ENCODE measurements at regions not wholly inside any gene's neighbourhood (a gene's known extent, or its start where the extent isn't known, plus 50 kb on each side); places are given as distances from the start of the nearest gene placed in this dataset.
"Not testable (repeated sequence)": the region's sequence is repeated elsewhere in the genome, so short reads cannot be mapped to it uniquely, and the experiment has no call there.

DNA sequence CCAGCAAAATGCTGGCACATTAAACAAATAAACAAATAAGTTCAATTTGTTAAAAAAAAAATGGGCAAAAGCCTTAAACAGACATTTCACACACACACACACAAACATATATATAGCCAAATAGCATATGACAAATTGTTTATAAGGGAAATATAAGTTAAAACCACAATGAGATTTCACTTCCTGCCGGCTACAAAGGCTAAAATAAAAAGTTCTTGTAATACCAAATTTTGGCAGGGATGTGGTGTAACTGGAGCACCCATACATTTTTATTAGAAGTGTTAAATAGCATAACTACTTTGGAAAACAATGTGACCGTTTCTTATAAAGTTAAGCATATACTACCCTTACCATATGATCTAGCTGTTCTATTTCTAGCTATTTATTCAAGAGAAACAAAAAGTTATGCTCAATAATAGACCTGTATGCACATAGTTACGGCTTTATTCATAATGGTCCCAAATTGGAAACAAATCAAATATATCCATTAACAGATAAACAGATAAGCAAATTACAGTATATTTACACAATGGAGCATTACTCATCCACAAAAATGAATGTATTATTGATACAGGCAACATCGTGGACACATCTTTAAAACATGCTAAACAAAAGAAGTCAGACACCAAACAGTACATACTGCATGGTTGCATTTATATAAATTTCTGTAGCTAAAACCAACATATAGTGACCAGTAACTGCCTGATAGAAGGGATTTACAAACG is 93.9 kb downstream of the EOMES start:
- no peak for DNase-seq

DNA sequence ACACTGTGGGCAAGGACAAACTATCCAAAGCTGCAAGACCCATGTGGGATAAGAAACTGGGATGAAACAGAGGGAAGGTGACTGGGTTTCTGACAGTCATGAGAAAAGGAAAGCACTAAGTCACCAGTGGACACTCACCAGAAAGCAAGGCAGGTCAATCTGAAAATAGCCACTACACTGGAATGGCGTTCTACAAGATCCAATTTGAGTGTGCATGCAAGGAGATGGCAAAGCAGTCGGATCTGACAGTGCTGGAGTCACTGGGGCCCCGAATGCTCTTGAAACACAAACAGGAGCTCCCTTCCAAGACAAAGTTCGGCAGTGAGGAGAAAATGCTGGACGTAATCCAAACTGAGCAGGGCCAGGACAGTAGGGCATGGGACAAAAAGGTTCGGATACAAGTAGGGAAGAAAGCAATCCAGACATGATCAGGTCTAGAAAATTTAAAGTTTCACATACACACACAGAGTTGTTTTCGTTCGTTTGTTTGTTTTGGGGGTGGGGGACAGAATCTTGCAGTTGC is 95.5 kb downstream of the EOMES start:
- no peak for DNase-seq

DNA sequence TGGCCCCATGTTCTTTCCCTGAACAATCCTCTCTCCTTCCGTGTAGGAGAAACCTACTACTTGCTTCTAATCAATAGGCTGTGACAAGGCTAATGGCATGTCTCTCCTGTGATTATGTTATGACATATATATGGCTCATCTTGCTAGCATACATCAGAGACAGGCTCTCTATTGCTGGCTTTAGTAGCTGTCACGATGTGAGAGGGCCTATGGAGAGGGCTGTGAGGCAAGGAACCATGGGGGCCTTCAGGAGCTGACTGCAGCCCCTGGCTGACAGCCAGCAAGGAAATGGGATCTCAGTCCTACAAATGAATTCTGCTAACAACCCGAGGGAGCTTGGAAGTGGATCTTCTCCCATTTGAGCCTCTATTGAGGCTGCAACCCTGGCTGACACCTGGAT is 96.3 kb downstream of the EOMES start:
- DNase-seq = no peak

DNA sequence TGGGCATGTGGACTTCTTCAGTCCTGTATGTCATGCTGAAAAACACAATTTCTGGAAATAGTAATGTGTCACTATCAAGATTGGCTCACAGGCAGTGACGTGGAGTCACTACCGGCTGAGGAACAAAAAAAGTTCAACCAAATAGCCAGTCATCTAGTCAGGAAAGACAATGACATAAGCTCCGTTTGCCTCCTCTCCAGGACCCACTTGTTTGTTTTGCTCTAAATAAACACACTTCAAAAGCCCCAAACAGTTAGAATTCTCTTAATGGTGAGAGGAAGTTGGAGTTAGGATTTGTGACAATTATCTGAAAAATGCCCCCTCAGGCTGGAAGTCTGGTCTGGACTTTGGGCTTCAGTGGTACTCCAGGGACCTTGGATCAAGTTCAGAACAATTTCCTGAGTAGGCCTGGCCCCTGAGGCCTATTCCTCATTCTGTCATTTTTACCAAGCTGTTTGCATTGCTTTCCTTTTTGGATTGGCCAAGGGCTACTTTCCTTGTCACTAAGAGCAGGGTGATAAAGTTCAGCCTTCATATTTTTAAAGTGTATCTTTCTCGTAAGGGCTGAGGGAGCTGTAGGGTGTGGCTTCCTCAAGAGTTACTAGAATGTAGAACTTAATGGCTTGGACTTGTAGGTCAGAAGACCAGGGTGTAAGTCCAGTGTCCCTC is 98.9 kb downstream of the EOMES start:
- DNase-seq = no peak

DNA sequence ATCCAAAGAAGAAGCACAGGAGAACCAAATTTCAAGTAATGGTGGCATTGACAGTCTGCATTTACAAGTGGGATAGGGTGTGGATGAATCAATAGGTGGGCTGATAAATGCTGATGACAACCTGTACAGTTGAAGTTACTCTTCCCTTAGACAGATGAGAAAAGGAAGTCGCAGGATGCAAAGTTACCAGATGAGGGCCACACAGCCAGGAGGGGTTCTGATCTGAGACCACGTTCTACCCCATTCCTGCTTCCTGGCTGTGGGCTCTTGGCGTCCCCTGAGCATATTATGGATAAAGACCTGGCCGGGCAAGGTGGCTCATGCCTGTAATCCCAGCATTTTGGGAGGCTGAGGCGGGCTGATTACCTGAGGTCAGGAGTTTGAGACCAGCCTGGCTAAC is 104.6 kb downstream of the EOMES start:
- no peak for DNase-seq

DNA sequence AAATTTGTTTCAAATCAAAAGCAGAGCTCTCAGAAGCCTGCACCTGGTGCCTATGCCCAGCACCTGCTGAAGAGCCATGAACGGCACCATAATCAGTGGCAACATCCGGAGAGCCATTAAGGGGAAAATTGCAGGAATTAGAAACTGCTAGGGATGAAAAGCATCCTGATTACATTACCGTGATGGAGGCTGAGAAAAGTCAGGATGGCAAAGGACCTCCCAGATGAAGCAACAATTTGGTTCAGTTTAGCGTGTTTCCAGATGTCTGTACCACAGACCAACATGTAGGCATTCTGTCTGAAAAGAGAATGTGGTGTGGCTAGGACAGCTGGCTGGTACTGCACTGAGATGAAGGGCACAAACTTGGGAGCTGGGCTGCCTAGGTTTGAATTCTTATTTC is 106.1 kb downstream of the EOMES start:
- DNase-seq = no peak

DNA sequence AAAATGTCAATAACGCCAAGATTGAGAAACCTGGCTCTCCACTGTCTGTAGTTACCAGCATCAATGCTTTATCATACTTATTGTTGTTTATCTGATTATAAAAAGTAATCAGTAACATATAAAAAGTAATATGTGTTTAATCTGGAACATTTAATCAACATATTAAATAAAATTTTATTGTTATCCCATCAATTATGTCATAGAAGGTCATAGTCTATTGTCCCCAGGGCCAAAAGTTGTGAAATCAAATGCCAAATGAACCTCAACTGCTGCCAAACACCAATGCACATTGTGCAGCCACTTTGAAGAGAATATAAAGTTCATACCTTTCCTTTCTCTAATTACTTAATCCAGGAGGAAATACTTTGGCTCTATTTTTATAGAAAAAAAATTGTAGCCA is 106.6 kb downstream of the EOMES start:
- no peak for DNase-seq

DNA sequence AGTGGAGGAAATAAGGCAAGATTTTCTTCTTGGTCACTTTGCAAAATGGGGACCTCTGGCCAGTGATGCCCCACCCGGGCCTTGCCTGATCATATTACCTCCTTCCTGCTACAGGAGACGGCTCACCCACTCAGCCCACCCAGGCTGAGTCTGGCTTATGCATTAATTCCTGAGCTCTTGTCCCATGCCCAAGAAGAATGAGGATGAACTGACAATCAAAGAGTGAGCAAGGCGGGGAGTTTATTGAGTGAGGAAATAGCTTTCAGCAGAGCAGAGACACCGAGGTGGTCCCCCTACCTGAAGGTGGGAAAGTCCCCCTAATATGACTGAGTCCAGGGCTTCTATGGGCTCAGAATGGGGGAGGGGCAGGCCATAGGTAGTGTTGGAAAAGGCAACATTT is 107.5 kb downstream of the EOMES start:
- DNase-seq = no peak

DNA sequence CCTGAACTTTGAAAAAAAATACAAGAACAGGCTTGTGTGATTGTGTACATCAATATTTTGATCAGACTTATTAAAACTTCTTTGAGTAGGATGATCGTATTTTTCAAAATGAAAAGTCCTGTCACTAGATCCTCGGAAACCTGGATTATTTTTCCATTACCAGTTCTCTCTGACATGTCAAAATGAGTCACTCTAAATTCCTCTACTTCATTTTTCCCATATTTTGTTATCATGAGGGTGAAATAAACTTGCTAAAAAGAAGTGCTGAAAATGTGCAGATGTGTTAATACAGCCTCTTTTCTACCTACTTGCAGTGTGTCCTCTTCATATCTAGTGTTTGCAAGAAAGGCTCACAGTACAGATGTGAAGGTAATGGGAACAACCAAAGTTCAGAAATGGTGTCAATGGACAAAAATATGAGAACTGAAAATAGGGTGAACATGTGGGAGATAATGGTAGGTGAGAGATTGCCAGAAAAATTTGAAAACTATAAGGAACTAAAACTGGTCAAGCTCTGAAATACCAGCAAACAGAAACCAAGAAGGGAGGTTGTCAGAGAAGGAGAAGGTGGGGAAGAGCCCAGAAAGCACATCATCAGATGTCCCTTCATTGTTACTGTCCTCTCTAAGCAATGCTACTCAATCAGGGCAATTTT is 108.2 kb downstream of the EOMES start:
- no peak for DNase-seq

DNA sequence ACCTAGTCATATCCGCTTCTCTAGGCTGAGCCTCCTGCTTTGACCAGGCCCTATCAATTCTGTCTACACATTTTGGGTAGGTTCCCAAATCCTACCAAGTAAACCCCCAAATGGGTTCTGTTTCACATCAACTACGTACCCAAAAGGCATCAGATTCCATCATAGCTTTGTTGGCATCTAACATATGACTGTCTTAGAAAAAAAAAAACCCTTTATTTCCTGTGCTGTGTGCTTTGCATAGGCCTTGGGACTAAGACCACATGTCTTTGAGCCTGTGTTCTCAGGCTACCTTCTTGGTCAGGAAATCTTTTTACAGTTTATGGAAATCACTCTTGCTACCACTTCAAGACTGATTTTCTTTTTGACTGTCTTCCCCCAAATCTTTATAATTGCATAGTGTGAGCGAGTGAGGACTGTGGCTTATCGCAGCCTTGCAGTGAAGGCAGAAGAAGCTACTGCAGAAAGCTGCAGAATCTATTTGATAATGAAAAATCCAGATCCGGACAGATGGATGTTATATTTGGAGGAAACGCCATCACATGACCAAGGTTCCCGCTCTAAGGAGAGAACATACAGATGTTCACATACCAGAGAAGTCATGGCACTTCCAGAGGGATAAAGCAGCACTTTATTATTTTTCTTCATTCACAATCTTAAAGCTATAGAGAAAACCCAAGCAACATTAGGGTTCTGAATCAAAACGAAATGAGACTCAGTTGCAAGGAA is 111.2 kb downstream of the EOMES start:
- no peak for DNase-seq

DNA sequence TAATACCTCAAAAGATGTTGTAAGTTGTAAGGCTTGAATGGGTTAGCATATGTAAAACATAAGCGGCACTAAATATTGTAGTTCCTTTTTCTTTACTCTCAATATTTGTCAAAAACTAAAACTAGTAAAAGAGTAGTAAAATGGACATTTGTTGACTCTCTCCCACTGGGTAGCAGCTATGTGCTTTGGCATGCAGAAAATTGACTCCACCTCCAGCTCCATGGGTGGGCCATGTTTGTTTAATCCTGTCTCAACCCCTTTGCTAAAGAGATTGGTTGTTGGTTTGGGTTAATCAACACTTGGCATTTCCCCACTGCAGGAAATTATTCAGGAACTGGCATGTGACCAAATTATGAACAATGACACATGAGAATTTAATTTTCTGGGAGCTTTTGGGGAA is 114.8 kb downstream of the EOMES start:
- DNase-seq = no peak

DNA sequence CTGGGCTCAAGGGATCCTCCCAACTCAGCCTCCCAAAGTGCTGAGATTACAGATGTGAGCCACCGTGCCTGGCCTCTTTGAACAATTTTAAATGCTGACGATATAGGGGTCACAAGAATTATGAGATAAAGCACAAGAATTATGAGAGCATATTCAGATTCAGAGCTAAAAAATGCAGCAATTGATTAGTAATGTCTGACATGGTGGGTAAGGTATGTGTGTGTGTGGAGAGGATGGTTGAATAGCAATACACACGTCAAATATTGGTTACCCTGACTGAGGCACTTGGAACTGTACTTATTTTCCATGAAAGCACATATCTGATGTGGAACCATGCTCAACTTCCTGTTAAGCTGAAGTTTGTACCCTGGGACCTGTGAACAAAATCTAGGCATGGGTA is 115.6 kb downstream of the EOMES start:
- DNase-seq = no peak

DNA sequence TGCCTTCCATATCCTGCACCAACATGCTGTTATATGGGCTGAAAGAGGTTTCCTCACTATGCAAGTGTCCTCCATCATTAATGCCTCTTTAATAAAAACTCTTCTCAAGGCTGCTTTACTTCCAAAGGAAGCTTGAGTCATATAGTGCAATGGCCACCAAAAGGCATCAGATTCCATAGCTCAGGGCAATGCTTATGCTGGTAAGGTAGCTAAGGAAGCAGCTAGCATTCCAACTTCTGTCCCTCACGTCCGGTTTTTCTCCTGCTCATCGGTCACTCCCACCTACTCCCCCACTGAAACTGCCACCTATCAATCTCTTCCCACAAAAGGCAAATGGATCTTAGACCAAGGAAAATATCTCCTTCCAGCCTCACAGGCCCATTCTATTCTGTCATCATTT is 117.1 kb upstream of the SLC4A7 start:
- DNase-seq = not testable (repeated sequence)

DNA sequence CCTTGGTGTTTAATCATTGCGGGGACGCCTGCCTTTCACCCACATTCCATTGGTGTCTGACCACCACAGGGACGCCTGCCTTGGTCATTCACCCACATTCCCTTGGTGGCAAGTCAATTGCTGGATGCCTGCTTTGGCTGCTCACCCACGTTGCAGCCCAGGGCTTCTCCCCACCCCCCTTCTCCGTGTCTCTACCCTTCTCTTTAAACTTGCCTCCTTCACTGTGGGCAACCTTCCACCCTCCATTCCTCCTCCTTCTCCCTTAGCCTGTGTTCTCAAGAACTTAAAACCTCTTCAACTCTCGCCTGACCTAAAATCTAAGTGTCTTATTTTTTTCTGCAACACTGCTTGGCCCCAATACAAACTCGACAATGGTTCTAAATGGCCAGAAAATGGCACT is 115.6 kb upstream of the SLC4A7 start:
- not testable (repeated sequence) for DNase-seq

DNA sequence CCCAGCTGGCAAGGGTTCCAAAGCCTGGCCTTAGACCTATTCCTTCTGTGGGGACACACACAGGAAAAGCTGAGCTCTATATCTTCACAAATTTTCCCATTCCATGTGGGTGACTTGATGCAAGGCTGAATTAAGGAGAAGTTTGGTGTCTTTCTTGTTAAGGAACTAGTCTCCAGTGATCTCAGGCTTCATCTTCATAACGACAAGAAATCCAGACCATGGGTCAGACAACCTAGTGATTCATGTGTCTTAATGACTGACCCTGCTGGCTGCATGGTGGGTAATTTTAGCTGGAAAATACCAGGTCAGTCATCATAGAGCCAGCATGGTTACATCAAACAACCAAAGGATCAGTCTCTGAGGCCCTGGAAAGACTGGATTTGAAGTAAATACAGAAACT is 112.7 kb upstream of the SLC4A7 start:
- DNase-seq = no peak

DNA sequence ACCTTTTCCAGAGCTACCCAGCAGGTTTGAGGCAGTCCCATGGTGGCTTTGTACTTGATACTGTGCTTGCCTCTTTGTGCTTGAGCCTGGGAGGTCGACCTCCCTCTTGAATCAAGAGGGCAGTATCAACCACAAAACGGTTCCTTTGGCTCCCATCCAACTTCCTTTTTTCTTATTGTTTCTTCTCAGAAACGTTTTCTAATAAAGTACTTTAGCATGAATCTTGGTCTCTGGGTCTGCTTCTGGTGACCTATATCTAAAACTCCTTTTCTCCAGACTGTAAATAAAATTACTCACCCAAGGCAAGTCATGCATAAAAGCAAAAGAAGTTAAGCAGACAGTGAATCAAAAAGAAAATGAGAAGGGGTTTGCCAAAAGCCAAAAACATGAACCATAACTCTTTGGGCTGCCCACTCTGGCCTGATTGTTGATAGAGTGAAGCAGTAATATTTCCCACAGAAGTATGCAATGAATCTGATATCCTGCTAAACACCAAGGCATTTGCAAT is 112.2 kb upstream of the SLC4A7 start:
- no peak for DNase-seq

DNA sequence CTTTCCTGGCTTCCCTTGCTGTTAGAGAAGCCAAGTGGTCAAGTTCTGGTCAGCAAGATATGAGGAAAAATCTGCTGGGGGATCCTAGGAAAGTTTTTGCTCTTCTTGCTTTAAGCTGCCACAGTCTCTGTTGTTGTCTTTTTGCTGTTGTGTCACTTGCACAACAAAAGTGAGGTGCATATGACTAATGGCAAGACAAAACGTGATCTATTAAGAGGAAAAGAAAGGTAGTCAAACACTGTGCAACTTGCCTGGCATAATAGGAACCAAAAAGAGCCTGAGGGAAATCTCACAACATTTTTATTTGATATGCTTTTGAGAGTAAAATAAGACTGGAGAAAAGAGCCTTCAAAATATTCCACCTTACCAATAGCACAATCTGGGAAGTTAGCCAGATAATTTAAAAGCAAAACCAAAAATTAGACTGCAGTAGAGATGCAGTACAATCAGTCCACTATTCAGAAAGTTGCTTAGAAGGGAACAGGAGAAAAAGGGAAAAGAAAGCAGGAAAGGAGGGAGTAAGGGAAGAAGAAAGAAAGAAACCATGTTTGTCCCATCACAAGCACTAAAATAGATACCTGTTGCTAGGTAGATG is 110.0 kb upstream of the SLC4A7 start:
- DNase-seq = no peak

DNA sequence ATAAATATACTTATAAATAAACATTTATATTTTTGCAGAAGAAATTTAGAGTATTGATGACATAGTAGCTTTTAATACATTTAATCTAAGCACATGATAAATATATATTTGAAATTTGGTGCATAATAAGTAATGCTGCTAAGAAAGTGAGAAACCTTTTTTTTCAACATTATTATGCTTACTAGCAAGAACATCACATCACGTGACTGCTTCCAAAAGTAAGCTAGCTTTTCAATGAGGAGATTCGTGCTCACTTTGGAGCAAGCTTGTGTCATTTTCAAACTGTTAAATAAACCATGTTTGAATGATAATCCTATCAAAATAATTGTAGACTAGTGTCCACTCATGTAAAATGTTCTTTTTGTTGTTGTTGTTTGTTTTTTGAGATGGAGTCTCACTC is 109.0 kb upstream of the SLC4A7 start:
- no peak for DNase-seq

DNA sequence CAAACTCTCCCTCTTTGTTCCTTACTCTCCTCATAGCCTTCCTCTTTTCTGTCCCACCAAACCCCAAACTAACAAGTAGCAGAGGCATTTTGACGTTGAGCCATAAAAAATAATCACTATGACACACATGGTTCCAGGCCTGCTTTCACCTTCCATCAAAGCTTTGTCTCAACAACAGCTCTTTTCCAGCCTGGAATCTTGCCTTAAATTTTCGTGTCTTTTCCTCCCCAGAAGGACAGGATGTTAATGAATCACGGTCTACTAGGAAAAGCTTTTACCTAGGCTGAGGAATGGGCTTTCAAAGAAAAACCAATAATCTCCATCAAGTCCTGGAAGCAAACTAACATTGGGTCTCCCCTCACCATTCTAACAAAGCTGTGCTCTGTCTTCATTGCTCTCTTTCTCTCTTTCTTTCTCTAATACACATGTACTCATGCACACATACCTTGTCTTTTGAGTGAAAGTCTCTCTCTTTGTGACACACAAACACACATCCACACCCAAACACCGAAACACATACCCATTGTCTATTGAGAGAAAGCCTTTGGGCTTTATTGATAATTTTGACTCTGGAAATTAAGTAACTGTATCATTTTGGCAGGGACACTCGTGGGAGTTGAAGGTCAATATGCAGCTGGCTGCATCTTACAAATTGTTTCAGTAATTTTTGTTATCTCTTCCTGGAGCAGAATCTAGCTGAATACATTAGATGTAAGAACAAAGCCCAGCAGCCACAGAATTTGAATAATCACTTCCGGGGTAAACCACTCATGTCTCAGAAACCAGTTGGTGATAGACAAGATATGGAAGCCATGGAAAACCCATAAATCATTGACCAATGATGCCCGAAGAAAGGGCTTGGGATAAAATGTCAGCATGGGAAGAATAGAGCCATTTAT is 107.4 kb upstream of the SLC4A7 start:
- DNase-seq = no peak

DNA sequence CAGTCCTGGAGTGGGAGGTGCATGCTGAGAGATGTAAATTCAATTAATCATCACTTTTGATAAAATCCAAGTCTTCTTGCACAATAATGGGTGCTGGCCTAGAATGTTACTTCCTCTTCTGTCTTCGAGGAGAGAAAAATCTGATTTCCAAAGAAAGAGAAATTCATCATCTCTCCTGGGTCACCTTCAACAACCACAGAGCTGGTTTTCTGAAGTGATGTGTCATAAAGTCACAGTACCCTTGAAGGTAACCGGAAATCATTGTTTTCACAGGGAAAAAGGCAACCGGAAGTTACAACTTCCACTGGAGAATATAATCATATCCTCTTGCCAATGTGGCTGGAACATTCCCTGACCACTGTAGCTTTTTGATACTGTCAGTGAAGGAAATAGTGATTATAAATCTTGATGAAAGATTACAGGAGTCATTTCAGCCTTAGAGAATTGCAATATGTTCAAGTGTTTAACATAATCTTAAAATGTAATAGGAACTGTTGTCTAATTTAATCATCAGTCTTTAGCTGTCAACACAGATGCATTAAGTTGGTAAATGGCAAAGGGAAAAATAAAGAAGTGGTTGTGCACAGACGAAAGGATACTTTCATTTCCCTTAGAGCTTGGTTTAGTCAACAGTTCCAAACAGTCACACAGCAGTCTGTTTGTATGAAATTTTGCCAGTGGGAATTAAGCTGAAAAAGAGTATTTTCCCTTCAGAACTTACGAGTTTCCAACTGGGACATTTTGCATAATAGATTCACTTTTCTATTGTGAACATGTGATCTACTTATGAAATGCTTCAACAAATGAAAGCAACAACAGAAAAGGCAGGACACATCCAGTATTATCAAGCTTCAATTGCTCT is 106.5 kb upstream of the SLC4A7 start:
- no peak for DNase-seq

DNA sequence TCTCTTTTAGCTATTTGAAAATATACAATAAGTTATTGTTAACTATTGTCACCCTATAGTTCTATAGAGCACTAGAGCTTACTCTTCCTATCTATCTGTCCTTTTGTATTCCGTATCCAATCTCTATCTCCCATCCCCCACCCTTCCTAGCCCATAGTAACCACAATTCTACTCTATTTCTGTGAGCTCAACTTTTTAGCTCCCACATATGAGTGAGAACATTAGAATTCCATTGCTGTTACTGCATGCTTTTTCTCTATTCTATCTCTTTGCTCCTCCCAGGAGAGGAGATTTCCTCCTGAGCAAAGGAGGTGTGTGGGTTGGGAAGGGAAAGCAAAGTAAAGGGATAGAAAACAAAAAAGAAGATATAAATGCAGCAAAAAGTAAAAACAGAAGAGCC is 105.6 kb upstream of the SLC4A7 start:
- no peak for DNase-seq
